K562 (cell line): ENCODE measurements at regions not wholly inside any gene's neighbourhood (a gene's known extent, or its start where the extent isn't known, plus 50 kb on each side); places are given as distances from the start of the nearest gene placed in this dataset.

Source experiments
- ATAC-seq: fragments of 200-7000 bp; cut with Tn5 transposase; 3 replicates; pipeline ENCODE4 v1.9.1; 2020; ENCODE audit warnings: moderate library complexity
- BruUV-seq: library from RNA; stranded (reverse); fragments of 400-500 nt; replicated peaks from 2 replicates; lab custom pipeline; 2021; lab: Mats Ljungman, UMichigan
- CTCF ChIA-PET: fragments of 300-600 bp; formaldehyde crosslinking; extraction: SDS; loops from one replicate; lab custom pipeline; 2021; ENCODE audit warnings: low intra/inter-chr PET ratio; lab: Yijun Ruan, JAX
- POLR2A ChIA-PET: fragments of 300-600, 350-650 bp; sonication (Branson Sonifier 250); formaldehyde crosslinking; extraction: SDS; loops from one replicate; lab custom pipeline; 2021; ENCODE audit warnings: antibody characterized with exemption, inconsistent platforms; lab: Yijun Ruan, JAX
- DNase-seq, 4 experiments: peaks; one replicate each; pipeline versions ENCODE4 v3.0.0 to v3.0.0-alpha.2; 2011 to 2018; ENCODE audit warnings: low spot score in 3 of 4, mixed read lengths in 3 of 4; ENCODE audit errors: extremely low read depth in 1 of 4
- FAIRE-seq: peaks from 2 replicates; lab custom pipeline; 2011; peaks lifted over from hg19 to GRCh38; lab: Jason Lieb, UNC
- H2AFZ ChIP-seq: 2 replicates; pipeline ENCODE4 v1.6.0; 2011; ENCODE audit warnings: low read depth, low read length, control low read depth, inconsistent platforms
- H3K27ac ChIP-seq: fragments of 200-600 bp; 3 replicates; pipeline ENCODE4 v1.8.0; 2011; ENCODE audit warnings: low read depth, mild to moderate bottlenecking, control low read depth, inconsistent platforms, low read length, moderate library complexity, mixed read lengths; ENCODE audit errors: extremely low read depth
- H3K27me3 ChIP-seq, 2 experiments: fragments of 300-600 bp in 1 of 2; 2 replicates in 1 of 2; 3 replicates in 1 of 2; pipeline versions ENCODE4 v1.6.0 to v1.8.0; 2011; ENCODE audit warnings: inconsistent platforms in 2 of 2, low read length in 2 of 2, mild to moderate bottlenecking in 1 of 2, mixed read lengths in 1 of 2, moderate library complexity in 1 of 2; ENCODE audit not compliant: control insufficient read depth in 2 of 2, insufficient read depth in 2 of 2
- H3K36me3 ChIP-seq: fragments of 300-600 bp; 3 replicates; pipeline ENCODE4 v1.8.0; 2011; ENCODE audit warnings: mild to moderate bottlenecking, low read length, inconsistent platforms; ENCODE audit not compliant: control insufficient read depth, insufficient read depth
- H3K4me1 ChIP-seq, 2 experiments: fragments of 200-600 bp in 1 of 2; replicated peaks in 1 of 2; 2 replicates in 1 of 2; 3 replicates in 1 of 2; pipeline versions ENCODE4 v1.5.1 to v1.8.0; 2011; ENCODE audit warnings: inconsistent platforms in 2 of 2, low read length in 2 of 2, mild to moderate bottlenecking in 1 of 2, mixed read lengths in 1 of 2, moderate library complexity in 1 of 2; ENCODE audit not compliant: control insufficient read depth in 2 of 2, insufficient read depth in 2 of 2
- H3K4me2 ChIP-seq: 2 replicates; pipeline ENCODE4 v1.6.1; 2011; ENCODE audit warnings: low read length, control low read depth, inconsistent platforms, mixed read lengths; ENCODE audit not compliant: insufficient read depth
- H3K4me3 ChIP-seq: fragments of 200-600 bp; sonication (generic), shearing (Covaris generic); 2 replicates; pipeline ENCODE4 v1.5.1; 2016; ENCODE audit warnings: control low read depth, inconsistent platforms
- H3K79me2 ChIP-seq: fragments of 200-600 bp; 3 replicates; pipeline ENCODE4 v1.8.0; 2011; ENCODE audit warnings: low read length, inconsistent platforms; ENCODE audit not compliant: control insufficient read depth, insufficient read depth
- H3K9ac ChIP-seq, 2 experiments: 2 replicates each; pipeline versions ENCODE4 v1.6.0 to v1.6.1; 2011; ENCODE audit warnings: low read depth in 2 of 2, low read length in 2 of 2, control low read depth in 1 of 2, inconsistent platforms in 1 of 2, mild to moderate bottlenecking in 1 of 2, mixed read lengths in 1 of 2; ENCODE audit not compliant: insufficient read depth in 1 of 2
- H3K9me1 ChIP-seq: one replicate; pipeline ENCODE4 v1.6.0; 2011; ENCODE audit warnings: inconsistent platforms, mild to moderate bottlenecking, low read length, moderate library complexity; ENCODE audit not compliant: control insufficient read depth, insufficient read depth
- H3K9me3 ChIP-seq: replicated peaks from 2 replicates; pipeline ENCODE4 v1.5.1; 2011; ENCODE audit warnings: low read depth, low read length, inconsistent platforms; ENCODE audit not compliant: control insufficient read depth, insufficient read depth
- H4K20me1 ChIP-seq: replicated peaks from 2 replicates; pipeline ENCODE4 v1.6.1; 2011; ENCODE audit warnings: low read length, inconsistent platforms, mixed read lengths; ENCODE audit not compliant: control insufficient read depth, insufficient read depth
- CBFB ChIP-seq: sonication (generic); formaldehyde crosslinking; IDR thresholded peaks from 2 replicates; pipeline ENCODE4 v1.4.0; 2020; ENCODE audit warnings: mild to moderate bottlenecking, missing genetic modification reagents
- CTCF ChIP-seq, 3 experiments: IDR thresholded peaks in 2 of 3; conservative IDR thresholded peaks in 1 of 3; 2 replicates each; pipeline ENCODE4 v1.5.1; 2011 to 2012; ENCODE audit warnings: low read length in 3 of 3, mild to moderate bottlenecking in 3 of 3, control low read depth in 2 of 3, improper control_type of control experiment in 1 of 3, inconsistent platforms in 1 of 3, low read depth in 1 of 3, mixed read lengths in 1 of 3, moderate library complexity in 1 of 3; ENCODE audit not compliant: insufficient read depth in 2 of 3
- HBP1 ChIP-seq: fragments of 450-650 bp; formaldehyde crosslinking; IDR thresholded peaks from 2 replicates; pipeline ENCODE4 v1.4.0; 2022; ENCODE audit warnings: missing genetic modification characterization
- MYC ChIP-seq, 2 experiments: fragments of 250-450 bp in 1 of 2; sonication (Bioruptor Pico) in 1 of 2; IDR thresholded peaks; 2 replicates each; pipeline versions ENCODE4 v1.5.1 to v1.6.1; 2012 to 2021; ENCODE audit warnings: low read depth in 2 of 2, borderline replicate concordance in 1 of 2, improper control_type of control experiment in 1 of 2, low read length in 1 of 2, mild to moderate bottlenecking in 1 of 2, moderate library complexity in 1 of 2
- NFE2 ChIP-seq: IDR thresholded peaks from 2 replicates; pipeline ENCODE4 v1.6.1; 2014; ENCODE audit warnings: antibody characterized with exemption, low read depth
- RAD21 ChIP-seq, 2 experiments: fragments of 250-450 bp in 1 of 2; fragments of 450-650 bp in 1 of 2; sonication (Bioruptor Pico) in 1 of 2; formaldehyde crosslinking in 1 of 2; IDR thresholded peaks in 1 of 2; conservative IDR thresholded peaks in 1 of 2; 2 replicates each; pipeline versions ENCODE4 v1.4.0 to v1.8.0; 2020 to 2022; ENCODE audit warnings: mild to moderate bottlenecking in 2 of 2, moderate library complexity in 1 of 2
- RHOXF2B ChIP-seq: fragments of 250-450 bp; sonication (Bioruptor Pico); conservative IDR thresholded peaks from 2 replicates; pipeline ENCODE4 v1.5.1; 2021
- SUPT5H ChIP-seq: fragments of 450-650 bp; IDR thresholded peaks from 2 replicates; pipeline ENCODE4 v1.6.1; 2016
- TEAD4 ChIP-seq, 2 experiments: sonication (generic) in 1 of 2; formaldehyde crosslinking in 1 of 2; IDR thresholded peaks; 2 replicates each; pipeline versions ENCODE4 v1.6.1 to v1.8.0; 2012 to 2022; ENCODE audit warnings: borderline replicate concordance in 1 of 2, inconsistent platforms in 1 of 2, low read length in 1 of 2, mild to moderate bottlenecking in 1 of 2, missing genetic modification reagents in 1 of 2
- TOE1 ChIP-seq, 2 experiments: fragments of 450-650 bp in 1 of 2; sonication (generic) in 1 of 2; formaldehyde crosslinking in 1 of 2; IDR thresholded peaks; 2 replicates each; pipeline versions ENCODE4 v1.7.1 to v1.8.0; 2016 to 2022; ENCODE audit warnings: borderline replicate concordance in 2 of 2, mild to moderate bottlenecking in 2 of 2, antibody characterized with exemption in 1 of 2, inconsistent platforms in 1 of 2, low read depth in 1 of 2, missing genetic modification reagents in 1 of 2, moderate library complexity in 1 of 2
- TRIM24 ChIP-seq, 2 experiments: fragments of 450-650 bp; IDR thresholded peaks; 2 replicates each; pipeline ENCODE4 v1.6.1; 2016
- ZNF263 ChIP-seq: sonication (generic); formaldehyde crosslinking; IDR thresholded peaks from 2 replicates; pipeline ENCODE4 v1.8.0; 2022; ENCODE audit warnings: mild to moderate bottlenecking, missing genetic modification reagents, borderline replicate concordance
- ZNF444 ChIP-seq: fragments of 250-450 bp; sonication (Bioruptor Pico); IDR thresholded peaks from 2 replicates; pipeline ENCODE4 v1.4.0; 2020; ENCODE audit warnings: mild to moderate bottlenecking, moderate library complexity
- ZNF507 ChIP-seq: conservative IDR thresholded peaks from 2 replicates; pipeline ENCODE4 v1.6.1; 2017; ENCODE audit warnings: missing genetic modification characterization, missing compliant biosample characterization
- WGBS: fragments of 100-300 bp; shearing (Covaris generic); methylation state at CpG from one replicate; pipeline ENCODE4 v1.1.6; 2016; ENCODE audit warnings: low coverage, mixed read lengths; ENCODE audit not compliant: insufficient coverage; ENCODE audit errors: missing lambda C conversion rate; 5-methylcytosine and 5-hydroxymethylcytosine counted together
- in situ Hi-C: fragments of 300-500 bp; cut with MboI; formaldehyde crosslinking; loops from 4 replicates; pipeline ENCODE4 v1.15.0; 2018; ENCODE audit warnings: inconsistent platforms, mixed read lengths
- intact Hi-C: fragments of 100-400 bp; cut with micrococcal nuclease; formaldehyde crosslinking; loops from 2 replicates; pipeline ENCODE4 v1.14.2; 2022

- peak in 1 of 2 experiments; percentile 17; a peak in 2 of 4 replicates for TF ChIP-seq RAD21 (CRISPR knock-in tag; conservative IDR thresholded peaks at IDR 0.05 in 1 of 2, IDR thresholded peaks at IDR 0.05 in 1 of 2)
- TF ChIP-seq MYC (IDR thresholded peaks at IDR 0.05; ENCODE audit: low read depth, low read length) = no peak
- no peak for TF ChIP-seq MYC (CRISPR knock-in tag; IDR thresholded peaks at IDR 0.05; ENCODE audit: borderline replicate concordance, low read depth)
- no peak for TF ChIP-seq SUPT5H
- no peak for TF ChIP-seq ZNF444 (CRISPR knock-in tag)
- TF ChIP-seq HBP1 (CRISPR knock-in tag) = no peak
- TF ChIP-seq TOE1 (IDR thresholded peaks at IDR 0.05; ENCODE audit: borderline replicate concordance) = no peak
- no peak for TF ChIP-seq TOE1 (CRISPR knock-in tag; IDR thresholded peaks at IDR 0.05; ENCODE audit: borderline replicate concordance, low read depth)
- TF ChIP-seq ZNF507 = no peak
- TF ChIP-seq TEAD4 (IDR thresholded peaks at IDR 0.05; ENCODE audit: low read length) = no peak
- no peak for TF ChIP-seq TEAD4 (CRISPR knock-in tag; IDR thresholded peaks at IDR 0.05; ENCODE audit: borderline replicate concordance)
- no peak for TF ChIP-seq RHOXF2B
- no peak for TF ChIP-seq NFE2
- TF ChIP-seq ZNF263 (CRISPR knock-in tag) = no peak
- TF ChIP-seq CTCF (IDR thresholded peaks at IDR 0.05 in 2 of 3, conservative IDR thresholded peaks at IDR 0.05 in 1 of 3; ENCODE audit: insufficient read depth in 2 of 3, low read depth in 1 of 3, low read length in 3 of 3) = peak in 1 of 3 experiments; percentile 35; a peak in 1 of 6 replicates
- TF ChIP-seq CBFB (CRISPR knock-in tag) = no peak
- no peak for TF ChIP-seq TRIM24 (IDR thresholded peaks at IDR 0.05)
- in situ Hi-C loops = no loop called here
- POLR2A ChIA-PET = no interaction called here
These were observed 406.6 kb upstream of the TNC start for GRCh38 chr9:115524453-115525059.

More at GRCh38 chr9:115524453-115525059, 406.6 kb upstream of the TNC start:
- Histone ChIP-seq H3K4me1 (no peaks in the 10 kb centered on the region), H3K9me3 (no peaks in the 10 kb centered on the region), H3K4me3 (no peak overlapping the region), H3K27me3 (no peaks in the 10 kb centered on the region), H3K9ac (no peak overlapping the region), H3K4me2 (no peak overlapping the region), H3K27ac (no peak overlapping the region), H4K20me1 (no peaks in the 10 kb centered on the region), H3K79me2 (no peaks in the 10 kb centered on the region), H2AFZ (no peak overlapping the region), H3K36me3 (no peaks in the 10 kb centered on the region), H3K9me1 (no peaks in the 10 kb centered on the region)
- DNase-seq (peak in 3 of 4 experiments; percentile 7 to 8 (median 7)), FAIRE-seq (no peak), ATAC-seq (no peak)
- WGBS = 0% methylated on average over 3 of the region's 3 CpGs
- BruUV-seq = no TSS peak
- intact Hi-C loops = no loop called here
- CTCF ChIA-PET = no interaction called here
